Aorta (tissue), 5 donors: ENCODE measurements at regions not wholly inside any gene's neighbourhood (a gene's known extent, or its start where the extent isn't known, plus 50 kb on each side); places are given as distances from the start of the nearest gene placed in this dataset.

Experiments
- ATAC-seq: fragments of 200-7000 bp; cut with Tn5 transposase; one replicate; pipeline ENCODE4 v1.9.1; 2022; ENCODE audit warnings: moderate library complexity; ENCODE audit not compliant: low FRiP score
- DNase-seq, 2 donors: peaks; one replicate each; pipeline ENCODE4 v3.0.0-alpha.2; 2020
- H3K27ac ChIP-seq, 2 donors: one replicate each; pipeline ENCODE4 v1.5.1; 2013; ENCODE audit warnings: low read length in 2 of 2, mild to moderate bottlenecking in 2 of 2, moderate library complexity in 2 of 2, control low read depth in 1 of 2, inconsistent platforms in 1 of 2, low read depth in 1 of 2
- H3K27me3 ChIP-seq, 2 donors: one replicate each; pipeline ENCODE4 v1.6.1; 2013; ENCODE audit warnings: control low read depth in 1 of 2, low read length in 1 of 2, mild to moderate bottlenecking in 1 of 2, moderate library complexity in 1 of 2; ENCODE audit not compliant: insufficient read depth in 2 of 2, control insufficient read depth in 1 of 2
- H3K36me3 ChIP-seq, 2 donors: one replicate each; pipeline ENCODE4 v1.6.1; 2013; ENCODE audit warnings: control low read depth in 1 of 2, low read length in 1 of 2, mild to moderate bottlenecking in 1 of 2; ENCODE audit not compliant: insufficient read depth in 2 of 2, control insufficient read depth in 1 of 2
- H3K4me1 ChIP-seq, 2 donors: one replicate each; pipeline ENCODE4 v1.6.1; 2013; ENCODE audit warnings: low read length in 2 of 2, control low read depth in 1 of 2, mild to moderate bottlenecking in 1 of 2, moderate library complexity in 1 of 2; ENCODE audit not compliant: insufficient read depth in 2 of 2, control insufficient read depth in 1 of 2
- H3K4me3 ChIP-seq, 2 donors: one replicate each; pipeline ENCODE4 v1.5.1; 2013; ENCODE audit warnings: low read length in 2 of 2, control low read depth in 1 of 2, mild to moderate bottlenecking in 1 of 2
- H3K9me3 ChIP-seq: one replicate; pipeline ENCODE4 v1.6.1; 2013; ENCODE audit warnings: mild to moderate bottlenecking, low read length; ENCODE audit not compliant: control insufficient read depth
- WGBS, 2 donors: extraction: QIAGEN DNeasy Blood & Tissue Kit; methylation state at CpG; one replicate each; pipeline ENCODE4 v1.1.7; 2013; 5-methylcytosine and 5-hydroxymethylcytosine counted together
- intact Hi-C, 2 donors: fragments of 100-400 bp; cut with DNase I; formaldehyde crosslinking; loops; one replicate each; pipeline versions ENCODE4 v1.14.2 to v1.15.0; 2022
- donor health status: healthy with polysubstance abuse.
- donor health status: Bipolar disorder and iron deficiency.
- donor health status: DM: no; HTN: no; CAD: no.
- donor health status: DM: no; HTN: no; CAD: no.
- donor health status: DM: yes; HTN: yes; CAD: no.

GRCh38 chr4:158458271-158458895, 63.3 kb upstream of the RXFP1 start:
- Histone ChIP-seq H3K4me3 (no peak overlapping the region), H3K27me3 (no peaks in the 10 kb centered on the region), H3K27ac (no peak overlapping the region), H3K9me3 (no peaks in the 10 kb centered on the region), H3K36me3 (no peaks in the 10 kb centered on the region), H3K4me1 (no peaks in the 10 kb centered on the region)
- 98 to 100% methylated on average over 2 of the region's 2 CpGs for WGBS, 2 donors
- no peak for ATAC-seq
- no peak for DNase-seq
- intact Hi-C loops = no loop called here

GRCh38 chr4:158459085-158459820, 62.4 kb upstream of the RXFP1 start:
- Histone ChIP-seq H3K27ac (no peak overlapping the region), H3K4me1 (no peaks in the 10 kb centered on the region), H3K36me3 (no peaks in the 10 kb centered on the region), H3K9me3 (no peaks in the 10 kb centered on the region), H3K27me3 (no peaks in the 10 kb centered on the region), H3K4me3 (no peak overlapping the region)
- intact Hi-C loops = no loop called here
- DNase-seq (no peak), ATAC-seq (no peak)

GRCh38 chr4:158461336-158461735, 60.3 kb upstream of the RXFP1 start:
- Histone ChIP-seq H3K4me3 (no peak overlapping the region), H3K9me3 (no peaks in the 10 kb centered on the region), H3K36me3 (no peaks in the 10 kb centered on the region), H3K4me1 (no peaks in the 10 kb centered on the region), H3K27ac (no peak overlapping the region), H3K27me3 (no peaks in the 10 kb centered on the region)
- ATAC-seq = no peak
- DNase-seq = no peak
- WGBS, 2 donors = 73 to 74% methylated on average over 2 of the region's 2 CpGs
- intact Hi-C loops = no loop called here

GRCh38 chr4:158462611-158463010, 59.1 kb upstream of the RXFP1 start:
- H3K4me3 ChIP-seq = no peak overlapping the region
- DNase-seq = no peak
- no peaks in the 10 kb centered on the region for H3K9me3 ChIP-seq
- H3K27me3 ChIP-seq = no peaks in the 10 kb centered on the region
- no peak for ATAC-seq
- H3K4me1 ChIP-seq = no peaks in the 10 kb centered on the region
- no peaks in the 10 kb centered on the region for H3K36me3 ChIP-seq
- intact Hi-C loops = no loop called here
- H3K27ac ChIP-seq = no peak overlapping the region
